Vagina (tissue), 2 donors: ENCODE measurements at regions not wholly inside any gene's neighbourhood (a gene's known extent, or its start where the extent isn't known, plus 50 kb on each side); places are given as distances from the start of the nearest gene placed in this dataset.

ENCODE experiments used
- CTCF ChIP-seq, 3 experiments: fragments of 450-650 bp in 2 of 3; fragments of 200-600 bp in 1 of 3; sonication (generic) in 1 of 3; IDR thresholded peaks; one replicate each; pipeline ENCODE4 v1.5.1; 2017 to 2019; ENCODE audit warnings: antibody characterized with exemption in 3 of 3, mild to moderate bottlenecking in 2 of 3, moderate library complexity in 2 of 3
- POLR2AphosphoS5 ChIP-seq, 2 donors: sonication (generic); formaldehyde crosslinking; IDR thresholded peaks; one replicate each; pipeline ENCODE4 v1.9.0; 2017; ENCODE audit warnings: antibody characterized with exemption in 2 of 2, mild to moderate bottlenecking in 2 of 2, low read depth in 1 of 2; ENCODE audit not compliant: insufficient read depth in 1 of 2

- TF ChIP-seq CTCF (IDR thresholded peaks at IDR 0.05): no peak
- TF ChIP-seq POLR2AphosphoS5 (IDR thresholded peaks at IDR 0.05; ENCODE audit: insufficient read depth in 1 of 2, low read depth in 1 of 2): no peak
These were observed 1262.6 kb downstream of the EFNA5 start for GRCh38 chr5:106408141-106408540.
